OCI-LY1 (cell line): ENCODE measurements at regions not wholly inside any gene's neighbourhood (a gene's known extent, or its start where the extent isn't known, plus 50 kb on each side); places are given as distances from the start of the nearest gene placed in this dataset.

Source experiments
- H2AFZ ChIP-seq: fragments of 200-600 bp; sonication (generic), shearing (Covaris generic); 2 replicates; pipeline ENCODE4 v1.6.0; 2014; ENCODE audit warnings: antibody characterized with exemption, mild to moderate bottlenecking, low read length
- H3F3A ChIP-seq: fragments of 200-600 bp; sonication (generic), shearing (Covaris generic); 2 replicates; pipeline ENCODE4 v1.6.0; 2014; ENCODE audit warnings: mild to moderate bottlenecking, antibody characterized with exemption, low read length, moderate library complexity; ENCODE audit not compliant: insufficient read depth
- H3K27ac ChIP-seq: fragments of 200-600 bp; sonication (generic); 2 replicates; pipeline ENCODE4 v1.5.1; 2014; ENCODE audit warnings: low read length, mixed run types, mild to moderate bottlenecking, low read depth; ENCODE audit not compliant: poor library complexity, severe bottlenecking
- H3K27me3 ChIP-seq: fragments of 200-600 bp; sonication (generic); 2 replicates; pipeline ENCODE4 v1.6.0; 2014; ENCODE audit warnings: antibody characterized with exemption, mild to moderate bottlenecking, low read length, moderate library complexity; ENCODE audit not compliant: insufficient read depth
- H3K36me3 ChIP-seq: fragments of 200-600 bp; sonication (generic); 2 replicates; pipeline ENCODE4 v1.6.1; 2014; ENCODE audit warnings: mild to moderate bottlenecking, antibody characterized with exemption, low read length, moderate library complexity, mixed read lengths; ENCODE audit not compliant: insufficient read depth
- H3K4me1 ChIP-seq: fragments of 200-600 bp; sonication (generic); 2 replicates; pipeline ENCODE4 v1.5.1; 2014; ENCODE audit warnings: mild to moderate bottlenecking, low read length, moderate library complexity; ENCODE audit not compliant: insufficient read depth, severe bottlenecking
- H3K4me2 ChIP-seq: fragments of 200-600 bp; sonication (generic), shearing (Covaris generic); 2 replicates; pipeline ENCODE4 v1.6.1; 2014; ENCODE audit warnings: low read length
- H3K4me3 ChIP-seq: fragments of 200-600 bp; sonication (generic); 2 replicates; pipeline ENCODE4 v1.5.1; 2014; ENCODE audit warnings: low read length, low read depth, mild to moderate bottlenecking, mixed read lengths; ENCODE audit not compliant: poor library complexity, severe bottlenecking
- H3K79me2 ChIP-seq: fragments of 200-600 bp; shearing (Covaris generic); 2 replicates; pipeline ENCODE4 v1.6.1; 2016; ENCODE audit warnings: mixed run types, low read length, mixed read lengths; ENCODE audit not compliant: insufficient read depth
- H3K9ac ChIP-seq: fragments of 200-600 bp; sonication (generic), shearing (Covaris generic); 2 replicates; pipeline ENCODE4 v1.6.1; 2014; ENCODE audit warnings: mild to moderate bottlenecking, low read length, mixed read lengths
- H3K9me2 ChIP-seq: fragments of 200-600 bp; sonication (generic), shearing (Covaris generic); 2 replicates; pipeline ENCODE4 v1.6.1; 2014; ENCODE audit warnings: low read depth, mild to moderate bottlenecking, low read length, mixed read lengths
- H3K9me3 ChIP-seq: fragments of 200-600 bp; shearing (Covaris generic); 2 replicates; pipeline ENCODE4 v1.6.1; 2014; ENCODE audit warnings: low read length, mixed read lengths
- H4K20me1 ChIP-seq: fragments of 200-600 bp; sonication (generic), shearing (Covaris generic); 2 replicates; pipeline ENCODE4 v1.6.0; 2016; ENCODE audit warnings: mild to moderate bottlenecking, low read length; ENCODE audit not compliant: insufficient read depth
- EZH2 ChIP-seq: fragments of 200-600 bp; sonication (generic), shearing (Covaris generic); IDR thresholded peaks from 2 replicates; pipeline ENCODE4 v1.8.0; 2017; ENCODE audit warnings: borderline replicate concordance, mixed run types, mild to moderate bottlenecking, antibody characterized with exemption, low read length, moderate library complexity, mixed read lengths
- TF ChIP-seq, protein P1 (sequence below): fragments of 200-600 bp; sonication (generic), shearing (Covaris generic); IDR thresholded peaks from 2 replicates; pipeline ENCODE4 v1.5.1; 2017; ENCODE audit warnings: mild to moderate bottlenecking, antibody characterized with exemption, low read length, moderate library complexity, mixed read lengths

DNA sequence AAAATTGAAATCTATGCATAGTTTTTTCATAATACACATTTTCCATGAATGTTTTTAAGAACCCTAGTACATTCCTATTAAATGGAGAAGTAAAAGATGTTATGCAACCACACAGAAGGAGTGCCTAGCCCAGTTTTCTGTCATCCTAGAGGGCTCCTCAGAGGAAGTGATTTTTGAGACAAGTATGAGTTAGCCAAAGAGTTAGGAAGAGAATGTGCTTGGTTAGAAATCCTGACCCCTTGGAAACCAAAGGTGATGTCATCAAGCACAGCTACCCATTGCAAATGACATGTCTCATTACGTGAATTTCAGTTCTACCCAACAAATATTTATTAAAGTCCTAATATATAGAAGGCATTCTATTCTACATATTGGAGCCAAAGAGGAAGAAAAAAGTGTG, 88.9 kb upstream of the TNFSF4 start:
- Histone ChIP-seq H3K9ac (no peak overlapping the region), H3K27ac (no peak overlapping the region), H3K36me3 (no peaks in the 10 kb centered on the region), H3K79me2 (no peaks in the 10 kb centered on the region), H3F3A (no peaks in the 10 kb centered on the region), H3K27me3 (no peaks in the 10 kb centered on the region), H3K4me3 (no peak overlapping the region), H3K9me3 (no peaks in the 10 kb centered on the region), H3K4me2 (no peak overlapping the region), H2AFZ (no peak overlapping the region), H3K4me1 (no peaks in the 10 kb centered on the region), H3K9me2 (no peaks in the 10 kb centered on the region), H4K20me1 (no peaks in the 10 kb centered on the region)
- TF ChIP-seq EZH2, result no peak
- TF ChIP-seq, protein P1, sequence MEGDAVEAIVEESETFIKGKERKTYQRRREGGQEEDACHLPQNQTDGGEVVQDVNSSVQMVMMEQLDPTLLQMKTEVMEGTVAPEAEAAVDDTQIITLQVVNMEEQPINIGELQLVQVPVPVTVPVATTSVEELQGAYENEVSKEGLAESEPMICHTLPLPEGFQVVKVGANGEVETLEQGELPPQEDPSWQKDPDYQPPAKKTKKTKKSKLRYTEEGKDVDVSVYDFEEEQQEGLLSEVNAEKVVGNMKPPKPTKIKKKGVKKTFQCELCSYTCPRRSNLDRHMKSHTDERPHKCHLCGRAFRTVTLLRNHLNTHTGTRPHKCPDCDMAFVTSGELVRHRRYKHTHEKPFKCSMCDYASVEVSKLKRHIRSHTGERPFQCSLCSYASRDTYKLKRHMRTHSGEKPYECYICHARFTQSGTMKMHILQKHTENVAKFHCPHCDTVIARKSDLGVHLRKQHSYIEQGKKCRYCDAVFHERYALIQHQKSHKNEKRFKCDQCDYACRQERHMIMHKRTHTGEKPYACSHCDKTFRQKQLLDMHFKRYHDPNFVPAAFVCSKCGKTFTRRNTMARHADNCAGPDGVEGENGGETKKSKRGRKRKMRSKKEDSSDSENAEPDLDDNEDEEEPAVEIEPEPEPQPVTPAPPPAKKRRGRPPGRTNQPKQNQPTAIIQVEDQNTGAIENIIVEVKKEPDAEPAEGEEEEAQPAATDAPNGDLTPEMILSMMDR, result no peak

- Histone ChIP-seq H4K20me1 (no peaks in the 10 kb centered on the region), H3K9ac (no peak overlapping the region), H3K36me3 (no peaks in the 10 kb centered on the region), H3K4me2 (no peak overlapping the region), H3K9me2 (no peaks in the 10 kb centered on the region), H3K4me3 (no peak overlapping the region), H3K27ac (no peak overlapping the region), H3K27me3 (no peaks in the 10 kb centered on the region), H3K4me1 (no peaks in the 10 kb centered on the region), H3K9me3 (no peaks in the 10 kb centered on the region), H3K79me2 (no peaks in the 10 kb centered on the region), H3F3A (no peaks in the 10 kb centered on the region), H2AFZ (no peak overlapping the region)
- no peak for TF ChIP-seq EZH2
- TF ChIP-seq, protein P1, result no peak
These were observed 90.8 kb upstream of the TNFSF4 start for GRCh38 chr1:173297798-173298391.

DNA sequence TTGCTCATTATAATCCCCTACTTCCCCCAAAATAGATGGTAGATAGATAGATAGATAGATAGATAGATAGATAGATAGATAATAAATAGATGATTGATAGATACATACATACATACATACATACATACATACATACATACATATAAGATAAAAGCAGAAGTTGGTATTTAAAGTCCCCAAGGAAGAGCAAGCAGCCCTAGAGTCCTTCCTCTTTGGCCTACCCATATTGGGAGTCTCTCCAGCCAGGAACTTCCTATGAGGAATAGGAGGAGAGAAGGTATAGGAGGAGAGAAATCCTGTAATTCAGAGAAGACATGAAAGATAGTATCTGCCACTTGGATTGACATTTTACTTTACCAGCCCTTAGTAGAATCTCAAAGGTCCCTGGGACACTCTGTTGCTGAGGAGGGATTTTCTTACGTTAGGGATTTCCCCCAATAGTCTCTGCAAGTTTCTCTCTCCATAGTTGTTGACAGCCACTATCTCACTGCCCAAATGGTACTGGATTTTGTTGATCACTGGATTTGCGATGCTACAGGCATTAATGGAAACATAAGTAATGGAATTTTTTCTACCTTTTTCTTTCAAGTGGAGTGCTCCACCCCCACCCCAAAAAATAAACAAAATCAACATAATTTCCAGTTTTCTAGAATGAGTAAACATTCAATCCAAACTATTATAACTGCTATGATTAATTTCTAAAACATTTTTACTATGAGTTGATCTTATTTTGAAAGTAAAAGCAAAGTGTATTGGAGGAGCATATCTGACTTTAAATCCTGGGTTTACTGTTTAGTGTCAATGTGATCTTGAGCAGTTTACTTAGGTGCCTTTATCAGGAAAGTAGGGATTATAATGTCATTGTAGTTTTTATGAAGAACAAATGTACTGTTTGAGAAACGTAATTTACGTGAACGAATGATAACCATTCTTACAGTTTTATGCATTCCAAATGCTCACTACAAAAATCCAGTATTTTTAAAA, 93.2 kb upstream of the TNFSF4 start:
- H3K27me3 ChIP-seq, result no peaks in the 10 kb centered on the region
- no peaks in the 10 kb centered on the region for H3K9me3 ChIP-seq
- no peaks in the 10 kb centered on the region for H3F3A ChIP-seq
- TF ChIP-seq, protein P1, result no peak
- TF ChIP-seq EZH2, result no peak
- no peaks in the 10 kb centered on the region for H3K4me1 ChIP-seq
- H2AFZ ChIP-seq, result no peak overlapping the region
- H3K9ac ChIP-seq, result no peak overlapping the region
- H3K79me2 ChIP-seq, result no peaks in the 10 kb centered on the region
- H3K9me2 ChIP-seq, result no peaks in the 10 kb centered on the region
- H3K4me3 ChIP-seq, result no peak overlapping the region
- H4K20me1 ChIP-seq, result no peaks in the 10 kb centered on the region
- no peak overlapping the region for H3K4me2 ChIP-seq
- no peak overlapping the region for H3K27ac ChIP-seq
- H3K36me3 ChIP-seq, result no peaks in the 10 kb centered on the region
